ENCODE measurements at regions not wholly inside any gene's neighbourhood (a gene's known extent, or its start where the extent isn't known, plus 50 kb on each side); places are given as distances from the start of the nearest gene placed in this dataset.

GRCh38 chr6:56767892-56768531 lies 125.3 kb upstream of the DST start:
- no peak for DNase-seq (ENCODE audit: low read depth)

DNA sequence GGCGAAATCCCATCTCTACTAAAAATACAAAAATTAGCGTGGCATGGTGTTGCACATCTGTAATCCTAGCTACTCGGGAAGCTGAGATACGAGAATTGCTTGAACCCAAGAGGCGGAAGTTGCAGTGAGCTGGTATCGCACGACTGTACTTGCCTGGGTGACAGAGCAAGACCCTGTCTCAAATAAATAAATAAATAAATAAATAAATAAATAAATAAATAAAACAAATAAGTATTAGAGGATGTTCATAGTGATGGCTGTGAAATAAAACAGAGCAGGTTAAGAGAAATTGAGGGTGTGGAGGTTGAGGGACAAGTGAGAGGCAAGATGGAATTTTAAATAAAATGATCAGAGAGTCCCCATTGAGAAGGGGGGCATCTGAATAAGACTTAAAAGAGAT lies 124.7 kb upstream of the DST start:
- no peak for DNase-seq (ENCODE audit: low read depth)

- no peak for DNase-seq (ENCODE audit: low read depth)
Observed at GRCh38 chr6:56766806-56767178, 124.1 kb upstream of the DST start.

DNA sequence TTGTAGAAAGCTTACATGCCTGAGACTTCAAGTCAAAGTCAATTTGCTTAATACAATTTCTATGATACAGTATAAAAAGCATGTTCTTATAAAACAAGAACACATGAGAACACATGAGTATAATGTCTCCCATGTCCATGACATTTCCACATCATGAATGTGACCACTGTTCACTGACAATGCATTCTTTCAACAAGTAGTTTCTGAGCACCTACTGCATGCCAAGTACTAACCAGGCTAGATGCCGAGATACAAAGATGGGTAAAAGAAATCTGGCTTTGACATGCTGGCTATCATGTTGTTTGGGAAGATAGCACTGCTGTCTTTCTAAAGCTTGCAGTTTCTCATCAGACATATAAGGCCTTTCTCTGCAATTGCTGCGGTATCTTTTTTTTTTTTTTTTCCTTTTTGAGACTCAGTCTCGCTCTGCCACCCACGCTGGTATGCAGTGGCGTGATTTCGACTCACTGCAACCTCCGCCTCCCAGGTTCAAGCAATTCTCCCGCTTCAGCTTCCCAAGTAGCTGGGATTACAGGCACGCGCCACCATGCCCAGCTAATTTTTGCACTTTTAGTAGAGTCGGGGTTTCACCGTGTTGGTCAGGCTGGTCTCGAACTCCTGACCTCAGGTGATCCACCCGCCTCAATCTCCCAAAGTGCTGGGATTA lies 123.6 kb upstream of the DST start:
- no peak for DNase-seq (ENCODE audit: low read depth)

DNA sequence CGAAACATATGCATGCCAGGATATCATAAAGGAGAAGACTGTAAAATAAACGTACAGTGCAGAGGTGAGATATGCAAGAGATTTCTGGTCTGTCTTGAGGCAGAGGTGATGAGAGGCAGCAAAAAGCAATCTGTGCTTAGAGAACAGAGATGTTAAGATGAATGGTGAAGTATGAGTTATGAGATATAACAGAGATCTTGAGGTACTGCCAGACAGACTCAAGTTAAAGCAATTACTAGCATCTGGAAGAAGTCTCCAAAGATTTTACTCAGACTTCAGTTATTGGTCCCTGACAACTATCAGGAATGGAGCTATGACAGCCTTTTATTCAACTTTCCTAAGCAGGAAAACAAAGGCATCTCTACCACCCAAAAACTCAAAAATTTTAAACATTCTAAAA lies 122.8 kb upstream of the DST start:
- DNase-seq (ENCODE audit: low read depth): no peak

DNA sequence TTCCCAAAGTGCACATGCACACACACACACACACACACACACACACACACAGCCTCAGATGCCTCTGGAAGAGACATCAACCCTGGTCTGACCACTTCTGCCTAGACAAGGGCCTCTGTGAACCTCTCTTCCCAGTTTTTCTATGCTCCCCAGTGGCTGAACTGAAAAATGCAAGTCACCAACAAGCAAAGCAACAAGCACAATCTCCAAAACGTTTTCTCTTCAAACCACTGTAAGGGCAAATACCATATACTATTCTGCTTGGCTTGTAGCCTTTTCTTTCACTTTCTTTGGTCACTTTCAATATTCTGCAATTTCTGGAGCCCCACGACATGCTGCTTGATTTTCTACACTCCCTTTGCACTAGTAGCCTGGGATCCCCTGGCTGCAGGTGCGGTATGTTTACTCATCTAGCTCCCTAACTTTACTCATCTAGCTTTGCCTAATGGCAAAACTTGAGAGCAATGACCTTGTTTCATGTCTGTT lies 121.4 kb upstream of the DST start:
- DNase-seq (ENCODE audit: low read depth): no peak

- DNase-seq (ENCODE audit: low read depth): no peak
Observed at GRCh38 chr6:56761651-56762050, 119.0 kb upstream of the DST start.

GRCh38 chr6:56760842-56761241 lies 118.2 kb upstream of the DST start:
- DNase-seq (ENCODE audit: low read depth): no peak

DNA sequence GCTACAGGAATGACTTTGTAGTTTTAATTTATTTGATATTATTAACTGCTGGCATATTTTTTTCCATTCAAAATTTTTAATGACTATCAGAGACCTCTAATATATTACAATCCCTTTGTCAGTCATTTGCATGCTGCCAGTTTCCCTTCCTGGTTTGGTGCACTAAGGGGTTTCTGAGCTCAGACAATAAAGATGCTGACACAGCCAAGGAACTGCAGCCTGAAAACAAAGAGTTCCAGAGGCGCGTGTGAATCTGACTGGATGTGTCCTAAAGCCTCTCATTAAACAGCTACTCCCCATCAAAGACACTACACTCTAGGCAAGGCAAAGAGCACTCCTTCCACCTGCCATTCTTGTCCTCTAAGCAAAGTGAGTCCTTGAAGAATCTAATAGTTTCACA lies 116.8 kb upstream of the DST start:
- DNase-seq (ENCODE audit: low read depth): no peak

DNA sequence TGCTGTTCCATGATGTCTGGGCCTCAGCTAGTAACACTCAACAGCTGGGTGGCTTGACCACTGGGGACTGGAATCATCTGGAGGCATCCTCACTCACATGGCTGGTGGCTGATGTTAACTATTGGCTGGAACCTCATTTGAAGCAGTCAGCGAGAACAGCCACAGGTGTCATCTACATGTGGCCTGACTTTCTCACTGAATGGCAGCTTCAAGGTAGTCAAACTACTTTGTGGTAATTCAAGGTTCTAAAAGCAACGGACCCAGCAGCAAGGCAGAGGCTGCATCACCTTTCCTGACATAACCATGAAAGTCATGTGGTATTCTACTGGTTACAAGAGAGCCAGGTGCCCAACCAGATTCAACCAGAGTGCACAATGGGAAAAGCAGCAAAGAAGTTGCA lies 115.9 kb upstream of the DST start:
- no peak for DNase-seq (ENCODE audit: low read depth)

DNA sequence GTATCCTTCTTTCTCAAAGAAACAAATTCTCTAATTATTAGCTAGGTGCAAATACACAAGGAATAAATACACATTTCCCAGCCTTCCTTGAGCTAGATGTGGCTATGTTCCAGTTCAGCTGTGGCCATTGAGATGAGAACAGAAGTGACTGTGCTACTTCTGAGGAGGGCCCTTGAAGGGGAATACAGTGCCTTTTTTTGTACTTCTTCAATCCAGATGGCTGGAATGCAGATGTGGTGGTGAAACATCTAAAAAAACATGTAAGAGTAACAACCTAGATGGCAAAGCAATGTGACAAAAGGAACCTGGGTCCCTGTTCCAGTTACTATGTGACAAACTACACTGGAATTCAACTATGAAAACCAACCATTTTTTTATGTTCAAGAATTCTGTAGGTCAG lies 115.4 kb upstream of the DST start:
- DNase-seq (ENCODE audit: low read depth): no peak

GRCh38 chr6:56757588-56757984 lies 114.9 kb upstream of the DST start:
- no peak for DNase-seq (ENCODE audit: low read depth)

- no peak for DNase-seq (ENCODE audit: low read depth)
Observed at GRCh38 chr6:56756791-56757587, 114.3 kb upstream of the DST start.

- no peak for DNase-seq (ENCODE audit: low read depth)
Observed at GRCh38 chr6:56756219-56756789, 113.6 kb upstream of the DST start.

DNA sequence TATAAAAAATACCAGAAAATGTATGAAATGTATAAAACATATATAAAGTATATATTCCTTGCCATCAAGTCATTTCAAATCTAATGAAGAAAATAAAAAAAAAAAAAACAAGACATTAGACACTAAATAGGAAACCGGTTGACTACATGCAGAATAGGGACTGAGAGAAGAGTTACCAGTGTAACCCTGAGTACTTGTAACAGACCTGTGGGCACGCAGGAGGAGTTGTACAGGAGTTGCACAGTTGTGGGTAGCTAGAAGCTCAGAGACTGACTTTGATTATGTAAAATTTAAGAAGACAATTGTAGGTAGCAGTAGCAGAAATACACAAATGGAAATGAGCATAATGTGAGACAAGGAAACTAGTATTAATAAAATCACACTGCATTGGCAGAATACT lies 112.4 kb upstream of the DST start:
- no peak for DNase-seq (ENCODE audit: low read depth)

DNA sequence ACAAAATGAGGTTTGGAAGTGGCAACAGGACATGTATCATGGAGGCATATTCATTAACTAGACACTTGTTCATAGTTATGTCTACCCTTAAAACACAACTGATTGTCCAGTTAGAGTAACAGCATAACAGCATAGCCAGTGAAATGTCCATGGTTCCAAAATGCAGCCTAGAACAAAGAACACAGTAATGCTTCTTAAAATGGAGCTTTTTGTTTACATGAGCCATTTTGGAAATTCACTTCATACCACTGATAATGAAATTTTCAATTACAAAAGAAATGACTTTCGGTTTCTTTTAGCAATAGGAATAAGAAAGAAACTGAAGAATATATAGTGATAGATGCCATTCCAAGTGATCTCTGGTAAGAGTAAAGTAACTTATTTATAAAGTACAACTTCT lies 111.1 kb upstream of the DST start:
- no peak for DNase-seq (ENCODE audit: low read depth)

DNA sequence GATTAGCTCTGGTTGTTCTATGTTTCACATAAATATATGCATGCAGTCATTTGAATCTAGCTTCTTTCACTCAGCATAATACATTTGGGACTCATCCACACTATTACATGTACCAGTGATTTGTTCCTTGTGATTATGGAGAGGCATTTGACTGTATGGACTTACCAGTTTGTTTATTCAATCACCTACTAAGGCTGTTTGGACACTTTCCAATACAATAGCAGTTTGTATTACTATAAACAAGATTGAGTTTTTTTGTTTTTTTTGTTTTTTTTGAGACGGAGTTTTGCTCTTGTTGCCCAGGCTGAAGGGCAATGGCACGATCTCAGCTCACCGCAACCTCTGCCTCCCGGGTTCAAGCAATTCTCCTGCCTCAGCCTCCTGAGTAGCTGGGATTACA lies 109.8 kb upstream of the DST start:
- no peak for DNase-seq (ENCODE audit: low read depth)

- DNase-seq (ENCODE audit: low read depth): no peak
Observed at GRCh38 chr6:56752009-56752408, 109.3 kb upstream of the DST start.

- no peak for DNase-seq (ENCODE audit: low read depth)
Observed at GRCh38 chr6:56751604-56752003, 108.9 kb upstream of the DST start.

DNA sequence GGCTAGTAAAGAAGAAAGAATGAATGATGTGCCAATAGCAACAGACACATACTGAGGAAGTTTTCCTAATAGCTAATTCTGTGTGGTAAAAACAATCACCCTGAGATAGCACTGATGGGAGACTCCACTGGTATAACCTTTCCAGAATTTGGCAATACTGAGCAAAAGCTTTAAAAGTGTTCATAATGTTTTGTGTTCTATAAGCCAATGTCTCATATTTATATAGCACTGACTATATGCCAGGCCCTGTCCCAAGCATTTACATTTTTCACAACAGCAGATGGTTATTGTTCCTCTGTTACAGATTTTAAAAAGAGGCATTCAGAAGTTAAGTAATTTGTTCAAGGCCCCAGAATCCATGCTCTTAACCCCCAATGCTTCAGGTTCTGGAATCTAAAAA lies 108.0 kb upstream of the DST start:
- no peak for DNase-seq (ENCODE audit: low read depth)

- no peak for DNase-seq (ENCODE audit: low read depth)
Observed at GRCh38 chr6:56749632-56750151, 107.0 kb upstream of the DST start.

- DNase-seq (ENCODE audit: low read depth): no peak
Observed at GRCh38 chr6:56746767-56747504, 104.2 kb upstream of the DST start.

Data from forelimb muscle (tissue), 1 donor.